Glomerular visceral epithelial cell (primary cell): ENCODE measurements at regions not wholly inside any gene's neighbourhood (a gene's known extent, or its start where the extent isn't known, plus 50 kb on each side); places are given as distances from the start of the nearest gene placed in this dataset.

Experiments used
- DNase-seq: peaks from one replicate; pipeline ENCODE4 v3.0.0-alpha.2; 2016; ENCODE audit errors: extremely low spot score

- DNase-seq: no peak
Measured at GRCh38 chr12:125225641-125226040, 160.4 kb downstream of the AACS start.

GRCh38 chr12:125228519-125229260 lies 163.5 kb downstream of the AACS start:
- DNase-seq: no peak

DNA sequence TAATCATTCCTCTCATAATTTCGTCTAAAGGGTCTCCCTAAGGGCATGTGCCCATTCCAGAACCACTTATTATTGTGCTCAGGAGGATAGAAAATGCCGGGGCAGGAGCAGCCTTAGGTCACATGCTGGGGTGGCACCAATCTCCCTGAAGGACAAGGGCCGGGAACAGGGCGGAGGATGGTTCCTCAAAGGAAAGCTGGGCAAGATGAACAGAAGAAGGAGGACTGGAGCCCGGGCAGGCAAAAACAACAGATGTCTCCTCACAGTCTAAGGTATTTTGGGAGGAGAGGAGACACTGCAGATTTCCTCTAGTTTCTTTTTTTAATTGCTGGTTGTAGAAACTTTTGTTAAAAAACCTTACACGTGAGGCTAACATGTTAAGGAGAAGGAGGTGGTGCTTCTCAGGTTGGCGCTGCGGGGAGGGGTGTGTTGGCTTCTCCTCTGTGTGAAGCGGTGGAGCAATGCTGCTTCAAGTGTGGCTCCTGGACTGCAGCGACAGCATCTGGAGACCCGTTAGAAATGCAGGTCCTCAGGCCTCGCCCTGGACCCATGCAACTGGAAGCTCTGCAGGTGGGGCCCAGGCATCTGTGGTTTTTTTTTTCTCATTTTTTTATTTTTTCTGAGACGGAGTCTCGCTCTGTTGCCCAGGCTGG lies 164.8 kb downstream of the AACS start:
- DNase-seq: no peak

GRCh38 chr12:125233319-125233718 lies 168.1 kb downstream of the AACS start:
- DNase-seq: no peak

- no peak for DNase-seq
Measured at GRCh38 chr12:125239563-125239962, 174.3 kb downstream of the AACS start.

DNA sequence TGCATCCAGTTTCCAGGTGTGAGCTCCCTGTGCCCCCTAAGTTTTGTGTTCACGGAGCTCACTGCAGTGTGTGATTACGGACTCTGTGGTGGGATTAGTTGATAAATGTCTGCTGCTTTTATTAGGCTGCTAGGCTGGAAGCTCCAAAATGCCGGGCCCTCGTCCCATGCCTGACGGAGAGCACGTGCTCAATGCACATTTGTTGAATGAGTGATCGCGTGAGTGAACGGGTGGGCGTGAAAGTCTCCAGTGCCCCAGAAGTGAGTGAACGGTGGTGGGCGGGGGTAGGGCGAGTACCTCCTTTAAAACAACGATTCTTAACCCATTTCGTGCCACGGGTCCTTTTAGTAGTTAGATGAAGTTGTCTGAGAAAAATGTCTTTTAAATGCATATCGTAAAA lies 175.5 kb downstream of the AACS start:
- no peak for DNase-seq

DNA sequence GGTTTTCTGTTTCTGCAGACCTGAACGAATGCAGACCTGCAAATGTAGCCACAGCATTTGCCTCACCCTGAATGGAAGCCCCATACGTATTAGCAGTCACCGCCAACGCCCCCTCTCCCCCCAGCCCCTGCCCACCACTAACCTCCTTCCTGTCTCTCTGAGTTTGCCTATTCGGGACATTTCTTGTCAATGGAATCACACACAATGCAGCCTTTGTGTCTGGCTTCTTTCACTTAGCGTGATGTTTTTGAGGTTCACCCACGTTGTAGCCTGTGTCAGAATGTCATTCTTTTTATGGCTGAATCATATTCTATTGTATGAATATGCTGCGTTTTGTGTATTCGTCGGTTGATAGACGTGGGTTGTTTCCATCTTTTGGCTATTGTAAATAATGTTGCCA lies 178.6 kb downstream of the AACS start:
- no peak for DNase-seq

GRCh38 chr12:125244338-125244737 lies 179.1 kb downstream of the AACS start:
- no peak for DNase-seq

DNA sequence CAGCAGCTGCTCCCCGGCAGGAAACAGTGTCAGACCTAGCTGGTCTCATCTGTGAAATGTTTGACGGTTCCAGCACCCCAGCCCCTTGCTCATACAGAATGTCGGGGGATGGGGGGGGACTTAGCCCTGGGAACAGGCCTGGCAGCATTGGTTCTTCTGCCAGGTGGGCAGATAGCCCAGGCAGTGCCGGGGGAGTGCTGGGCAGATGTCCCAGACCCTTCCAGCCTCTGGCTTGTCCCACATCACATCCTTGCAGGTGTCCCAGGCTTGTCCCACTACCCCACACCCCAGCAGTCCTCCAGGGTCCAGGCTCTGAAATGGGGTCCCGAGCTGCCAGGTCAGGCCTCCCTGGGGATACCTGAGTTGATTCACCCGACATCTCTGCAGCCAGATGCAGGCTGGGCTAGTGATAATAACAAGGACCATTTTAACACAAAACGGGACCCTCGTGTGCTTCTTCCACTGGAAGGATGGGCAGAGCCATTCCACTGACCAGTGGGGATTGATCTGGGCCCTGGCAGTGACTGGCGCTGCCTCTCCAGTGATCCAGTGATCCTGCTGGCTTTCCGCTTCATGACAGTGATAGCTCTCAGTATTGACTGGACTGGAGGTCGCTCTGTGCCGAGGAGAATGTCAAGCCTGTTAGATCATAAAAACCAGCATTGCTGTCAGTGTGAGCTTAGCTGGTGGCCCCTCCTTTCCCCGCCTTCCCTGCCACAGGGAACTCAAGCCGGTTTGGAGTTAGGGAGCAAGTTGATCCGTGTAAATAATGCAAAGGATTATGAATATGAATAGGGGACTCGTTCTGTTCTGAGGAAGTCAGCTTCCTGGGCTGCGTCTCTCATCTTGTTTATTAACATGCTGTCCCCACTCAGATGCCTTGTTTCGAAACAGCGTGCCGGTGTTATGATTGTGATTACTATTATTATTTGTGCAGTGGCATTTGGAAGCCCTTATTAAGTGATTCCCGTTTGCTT lies 180.6 kb downstream of the AACS start:
- no peak for DNase-seq

GRCh38 chr12:125247477-125247876 lies 182.2 kb downstream of the AACS start:
- DNase-seq: no peak

DNA sequence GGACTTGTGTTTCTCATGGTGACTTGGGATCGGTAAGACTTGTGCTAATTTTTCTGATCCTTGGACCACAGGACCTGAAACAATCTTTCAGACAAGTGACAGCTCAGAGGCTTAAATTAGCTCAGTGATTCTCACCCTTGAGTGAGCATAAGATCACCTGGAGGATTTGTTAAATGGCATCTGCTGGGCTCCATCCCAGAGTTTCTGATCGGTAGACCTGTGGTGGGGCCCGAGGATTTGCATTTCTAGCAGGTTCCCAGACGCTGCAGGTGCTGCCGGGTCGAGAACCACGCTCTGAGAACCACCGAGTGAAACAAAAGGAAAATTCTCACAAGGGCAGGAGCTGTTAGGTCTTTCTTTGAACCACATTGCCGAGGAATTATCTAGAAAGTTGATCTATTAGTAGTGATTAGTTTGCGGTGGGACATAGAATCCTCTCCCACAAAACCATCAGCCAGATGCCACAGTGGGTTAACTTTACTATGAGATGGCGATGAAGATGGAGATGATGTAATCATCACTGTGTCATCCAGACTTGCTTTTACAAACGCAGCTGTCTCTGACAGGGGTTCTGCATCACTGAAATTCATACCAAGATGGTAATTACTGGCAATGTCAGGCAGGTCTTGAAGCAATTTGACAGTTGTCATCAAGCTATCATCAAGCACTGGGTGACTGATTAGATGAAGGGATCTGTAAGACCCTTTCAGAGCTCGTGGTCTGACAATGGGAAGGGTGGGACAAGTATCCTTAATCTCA lies 184.0 kb downstream of the AACS start:
- DNase-seq: no peak

DNA sequence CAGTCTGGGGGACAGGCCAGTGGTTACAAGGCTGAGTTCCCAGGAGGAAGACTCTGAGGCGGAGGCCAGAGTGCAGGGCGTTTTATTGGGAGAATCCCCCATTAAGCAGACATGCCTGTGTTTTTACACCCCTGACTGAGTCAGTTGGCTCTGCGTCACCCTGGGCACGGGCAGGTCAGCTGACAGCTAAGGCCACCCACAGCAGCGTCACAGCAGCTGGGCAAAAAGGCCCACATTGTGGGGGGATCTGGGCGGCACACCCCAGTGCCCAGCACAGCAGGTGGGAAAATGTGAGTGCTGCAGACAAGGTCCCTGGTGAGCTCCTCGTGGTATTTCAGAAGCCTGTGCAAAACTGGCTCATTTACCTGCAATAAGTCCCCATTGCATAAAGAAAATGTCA lies 184.7 kb downstream of the AACS start:
- DNase-seq: no peak

- no peak for DNase-seq
Measured at GRCh38 chr12:125254236-125254635, 189.0 kb downstream of the AACS start.

GRCh38 chr12:125254856-125255255 lies 189.6 kb downstream of the AACS start:
- no peak for DNase-seq

DNA sequence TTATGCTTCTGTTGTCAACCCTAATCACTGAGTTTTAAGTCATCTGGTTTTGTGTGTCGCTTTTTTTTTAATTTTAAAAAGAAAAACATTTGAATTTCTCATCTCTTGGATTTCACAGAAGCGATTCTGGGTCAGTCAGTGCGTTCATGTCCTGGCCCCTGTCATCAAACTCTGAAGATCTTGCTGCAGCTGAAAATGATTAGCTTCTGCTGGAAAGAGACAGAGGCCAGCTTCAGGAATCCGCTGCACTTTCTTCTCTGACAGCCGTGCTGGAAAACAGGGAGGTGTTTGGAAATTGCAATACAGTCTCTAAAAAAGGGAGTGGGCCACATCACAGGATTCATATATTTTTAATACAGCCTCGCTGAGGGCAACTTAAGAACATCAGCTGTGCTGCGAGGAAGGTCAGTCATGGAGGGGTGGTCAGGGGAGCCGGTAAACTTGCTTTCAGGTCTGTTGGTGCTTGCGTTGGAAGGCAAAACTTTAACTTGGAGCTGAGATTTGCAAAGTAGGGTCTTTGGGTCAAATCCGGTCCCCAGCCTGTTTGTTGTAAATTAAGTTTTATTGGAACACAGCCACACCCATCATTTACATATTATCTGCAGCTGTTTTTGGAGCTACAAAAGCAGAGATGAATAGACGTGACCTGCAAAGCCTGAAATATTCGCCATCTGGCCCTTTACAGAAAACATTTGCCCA lies 190.8 kb downstream of the AACS start:
- no peak for DNase-seq

GRCh38 chr12:125256634-125256936 lies 191.3 kb downstream of the AACS start:
- no peak for DNase-seq

- DNase-seq: no peak
Measured at GRCh38 chr12:125259178-125259867, 194.1 kb downstream of the AACS start.

DNA sequence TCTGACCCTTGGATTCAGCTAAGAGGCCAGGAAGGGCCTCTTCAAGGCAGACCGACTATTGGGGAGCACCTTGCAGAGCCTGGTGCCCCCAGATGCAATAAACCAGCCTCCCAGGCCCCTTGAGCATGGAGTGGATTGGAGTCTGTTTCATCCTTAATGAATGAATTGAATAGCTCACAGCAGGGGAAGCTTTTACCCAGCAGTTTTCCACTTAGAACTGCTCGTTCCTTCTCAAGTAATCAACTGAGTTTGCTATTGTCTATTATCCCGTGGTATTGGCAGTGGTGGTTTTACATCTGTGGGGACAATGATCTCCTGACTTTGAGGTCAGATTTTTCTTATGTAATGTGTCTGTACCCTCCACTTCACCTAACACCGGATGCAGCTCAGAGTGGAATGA lies 197.6 kb downstream of the AACS start:
- no peak for DNase-seq

- DNase-seq: no peak
Measured at GRCh38 chr12:125263385-125263784, 198.2 kb downstream of the AACS start.

DNA sequence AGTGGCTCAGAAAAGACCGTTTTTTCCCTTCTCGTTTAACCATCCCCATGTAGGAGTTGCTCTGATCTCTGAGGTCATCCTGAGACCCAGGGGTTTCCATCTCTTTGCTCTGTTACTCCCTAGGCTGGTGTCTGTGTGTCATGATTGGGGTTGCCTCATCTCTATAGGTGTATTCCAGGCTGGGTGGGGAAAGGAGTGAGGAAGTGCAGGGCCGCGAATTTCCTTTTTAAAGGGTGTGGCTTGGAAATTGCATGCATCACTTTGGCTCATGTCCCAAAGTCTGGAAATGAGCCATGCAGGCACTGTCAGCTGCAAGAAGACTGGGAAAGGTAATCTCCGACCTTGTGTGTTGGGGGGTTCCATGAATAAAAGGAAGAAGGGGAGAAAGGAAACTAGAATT lies 201.9 kb downstream of the AACS start:
- no peak for DNase-seq

DNA sequence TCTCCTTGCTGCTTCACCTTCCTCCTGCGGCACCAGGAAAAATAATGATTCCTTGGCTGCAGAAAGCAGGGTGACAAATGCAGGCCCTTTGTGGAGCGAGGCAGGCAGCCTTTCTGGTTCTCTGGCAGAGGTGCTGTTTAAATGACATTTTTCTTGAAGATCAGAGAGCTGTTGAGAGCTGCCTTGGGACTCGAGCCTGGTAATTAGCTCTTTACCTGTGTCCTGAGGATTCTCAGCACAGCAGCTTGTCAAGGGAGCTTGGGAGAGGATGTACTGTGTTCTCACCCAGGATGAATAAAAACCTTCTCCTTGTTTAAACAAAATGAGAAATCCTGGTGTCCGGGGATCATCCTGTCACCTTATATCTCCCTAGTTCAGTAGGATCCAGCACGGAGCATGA lies 204.0 kb downstream of the AACS start:
- no peak for DNase-seq
